ENCODE measurements at regions not wholly inside any gene's neighbourhood (a gene's known extent, or its start where the extent isn't known, plus 50 kb on each side); places are given as distances from the start of the nearest gene placed in this dataset.

- Histone ChIP-seq H3K4me3 (no peak overlapping the region), H3K27me3 (peaks cover 4% of the 10 kb centered on the region), H3K36me3 (replicated peaks in 1 of 2) (no peaks in the 10 kb centered on the region), H3K4me1 (replicated peaks in 1 of 2) (no peaks in the 10 kb centered on the region), H3K27ac (no peak overlapping the region), H3K9me3 (replicated peaks in 1 of 3) (no peaks in the 10 kb centered on the region)
- WGBS, 4 donors, result 75 to 89% (median 84%) methylated on average over 11 of the region's 11 CpGs
- TF ChIP-seq CTCF (IDR thresholded peaks at IDR 0.05), result no peak
- no peak for TF ChIP-seq POLR2A (IDR thresholded peaks at IDR 0.05)
- DNase-seq, result no peak
- intact Hi-C loops (cut with DNase I), result no loop called here
Observed at GRCh38 chr7:148472406-148472805, 118.2 kb upstream of the C7orf33 start.

- Histone ChIP-seq H3K27ac (no peak overlapping the region), H3K36me3 (replicated peaks in 1 of 2) (no peaks in the 10 kb centered on the region), H3K4me3 (no peak overlapping the region), H3K27me3 (peaks cover 4% of the 10 kb centered on the region), H3K4me1 (replicated peaks in 1 of 2) (no peaks in the 10 kb centered on the region), H3K9me3 (replicated peaks in 1 of 3) (no peaks in the 10 kb centered on the region)
- intact Hi-C loops (cut with DNase I), result no loop called here
- WGBS, 4 donors, result 51 to 63% (median 61%) methylated on average over 13 to 14 of the region's 14 CpGs
- TF ChIP-seq CTCF (IDR thresholded peaks at IDR 0.05), result no peak
- no peak for DNase-seq
Observed at GRCh38 chr7:148473703-148474480, 116.7 kb upstream of the C7orf33 start.

- DNase-seq, result no peak
- no peaks in the 10 kb centered on the region for H3K9me3 ChIP-seq (replicated peaks in 1 of 3)
- no peaks in the 10 kb centered on the region for H3K36me3 ChIP-seq (replicated peaks in 1 of 2)
- no peak overlapping the region for H3K4me3 ChIP-seq
- intact Hi-C loops (cut with DNase I), result no loop called here
- no peak for TF ChIP-seq POLR2A (IDR thresholded peaks at IDR 0.05)
- TF ChIP-seq CTCF (IDR thresholded peaks at IDR 0.05), result no peak
- peaks cover 4% of the 10 kb centered on the region for H3K27me3 ChIP-seq
- H3K4me1 ChIP-seq (replicated peaks in 1 of 2), result no peaks in the 10 kb centered on the region
- H3K27ac ChIP-seq, result no peak overlapping the region
- WGBS, 4 donors, result 81 to 92% (median 85%) methylated on average over 1 to 6 of the region's 6 CpGs
Observed at GRCh38 chr7:148474481-148475025, 116.0 kb upstream of the C7orf33 start.

GRCh38 chr7:148478551-148478950, 112.0 kb upstream of the C7orf33 start:
- no peak for TF ChIP-seq CTCF (IDR thresholded peaks at IDR 0.05)
- no peak for TF ChIP-seq POLR2A (IDR thresholded peaks at IDR 0.05)
- WGBS, 4 donors, result 80 to 87% (median 81%) methylated on average over 9 of the region's 9 CpGs
- intact Hi-C loops (cut with DNase I), result no loop called here
- H3K36me3 ChIP-seq (replicated peaks in 1 of 2), result no peaks in the 10 kb centered on the region
- no peak overlapping the region for H3K27ac ChIP-seq
- no peaks in the 10 kb centered on the region for H3K4me1 ChIP-seq (replicated peaks in 1 of 2)
- H3K4me3 ChIP-seq, result no peak overlapping the region
- H3K27me3 ChIP-seq, result no peaks in the 10 kb centered on the region
- H3K9me3 ChIP-seq (replicated peaks in 1 of 3), result no peaks in the 10 kb centered on the region
- no peak for DNase-seq

Data from adrenal gland (tissue), 9 donors.